Testis (tissue), 2 donors: ENCODE measurements at regions not wholly inside any gene's neighbourhood (a gene's known extent, or its start where the extent isn't known, plus 50 kb on each side); places are given as distances from the start of the nearest gene placed in this dataset.

Experiments
- DNase-seq: peaks from one replicate; pipeline ENCODE4 v3.0.0-alpha.2; 2019
- H3K27ac ChIP-seq, 2 donors: fragments of 200-600 bp; sonication (generic); one replicate each; pipeline ENCODE4 v1.5.1; 2019
- H3K27me3 ChIP-seq: fragments of 200-600 bp; sonication (generic); one replicate; pipeline ENCODE4 v1.5.1; 2019
- H3K36me3 ChIP-seq: fragments of 200-600 bp; sonication (generic); one replicate; pipeline ENCODE4 v1.5.1; 2017; ENCODE audit warnings: low read depth; ENCODE audit errors: missing control alignments
- H3K4me1 ChIP-seq: fragments of 200-600 bp; sonication (generic); one replicate; pipeline ENCODE4 v1.5.1; 2019
- H3K4me3 ChIP-seq, 2 donors: fragments of 200-600 bp; sonication (generic); one replicate each; pipeline ENCODE4 v1.5.1; 2017 to 2019
- H3K9me3 ChIP-seq: fragments of 200-600 bp; sonication (generic); one replicate; pipeline ENCODE4 v1.5.1; 2017
- POLR2A ChIP-seq: fragments of 450-650 bp; IDR thresholded peaks from one replicate; pipeline ENCODE4 v1.6.1; 2017; ENCODE audit warnings: antibody characterized with exemption, mild to moderate bottlenecking, moderate library complexity
- WGBS, 2 donors: methylation state at CpG; one replicate each; pipeline ENCODE4 v1.1.5; 2018; 5-methylcytosine and 5-hydroxymethylcytosine counted together
- intact Hi-C: fragments of 100-400 bp; cut with DNase I; formaldehyde crosslinking; loops from one replicate; pipeline ENCODE4 v1.15.1; 2023; ENCODE audit warnings: low total_unique reads
- TF ChIP-seq, protein P1 (sequence below), 3 experiments: fragments of 450-650 bp in 2 of 3; fragments of 200-600 bp in 1 of 3; sonication (generic) in 1 of 3; IDR thresholded peaks; one replicate each; pipeline ENCODE4 v1.5.1; 2016 to 2019; ENCODE audit warnings: antibody characterized with exemption in 3 of 3, mild to moderate bottlenecking in 2 of 3, moderate library complexity in 1 of 3

DNA sequence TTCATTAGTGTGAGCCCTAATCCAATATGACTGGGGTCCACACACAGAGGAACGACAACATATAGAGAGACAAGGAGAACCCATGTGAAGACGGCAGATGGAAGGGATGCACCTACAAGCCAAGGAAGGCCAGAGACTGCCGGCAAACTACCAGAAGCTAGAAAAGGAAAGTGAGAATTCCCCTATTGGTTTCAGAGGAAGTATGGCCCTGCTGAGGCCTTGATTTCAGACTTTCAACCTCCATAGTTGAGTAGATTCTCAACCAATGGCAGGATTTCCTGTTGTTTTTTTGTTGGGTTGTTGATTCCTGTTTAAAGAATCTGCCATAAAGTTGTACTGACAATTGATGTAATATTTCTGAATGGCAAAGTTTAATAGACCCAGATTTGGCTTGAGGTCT is 241.5 kb downstream of the SATB2 start:
- no peak overlapping the region for H3K27ac ChIP-seq
- no peak for TF ChIP-seq POLR2A
- TF ChIP-seq, protein P1, sequence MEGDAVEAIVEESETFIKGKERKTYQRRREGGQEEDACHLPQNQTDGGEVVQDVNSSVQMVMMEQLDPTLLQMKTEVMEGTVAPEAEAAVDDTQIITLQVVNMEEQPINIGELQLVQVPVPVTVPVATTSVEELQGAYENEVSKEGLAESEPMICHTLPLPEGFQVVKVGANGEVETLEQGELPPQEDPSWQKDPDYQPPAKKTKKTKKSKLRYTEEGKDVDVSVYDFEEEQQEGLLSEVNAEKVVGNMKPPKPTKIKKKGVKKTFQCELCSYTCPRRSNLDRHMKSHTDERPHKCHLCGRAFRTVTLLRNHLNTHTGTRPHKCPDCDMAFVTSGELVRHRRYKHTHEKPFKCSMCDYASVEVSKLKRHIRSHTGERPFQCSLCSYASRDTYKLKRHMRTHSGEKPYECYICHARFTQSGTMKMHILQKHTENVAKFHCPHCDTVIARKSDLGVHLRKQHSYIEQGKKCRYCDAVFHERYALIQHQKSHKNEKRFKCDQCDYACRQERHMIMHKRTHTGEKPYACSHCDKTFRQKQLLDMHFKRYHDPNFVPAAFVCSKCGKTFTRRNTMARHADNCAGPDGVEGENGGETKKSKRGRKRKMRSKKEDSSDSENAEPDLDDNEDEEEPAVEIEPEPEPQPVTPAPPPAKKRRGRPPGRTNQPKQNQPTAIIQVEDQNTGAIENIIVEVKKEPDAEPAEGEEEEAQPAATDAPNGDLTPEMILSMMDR (IDR thresholded peaks at IDR 0.05), result no peak
- no peaks in the 10 kb centered on the region for H3K36me3 ChIP-seq
- no peaks in the 10 kb centered on the region for H3K4me1 ChIP-seq
- intact Hi-C loops, result no loop called here
- H3K4me3 ChIP-seq, result no peak overlapping the region
- DNase-seq, result no peak
- no peaks in the 10 kb centered on the region for H3K9me3 ChIP-seq
- WGBS, 2 donors, result 89 to 94% methylated on average over 3 of the region's 3 CpGs
- H3K27me3 ChIP-seq, result no peaks in the 10 kb centered on the region

DNA sequence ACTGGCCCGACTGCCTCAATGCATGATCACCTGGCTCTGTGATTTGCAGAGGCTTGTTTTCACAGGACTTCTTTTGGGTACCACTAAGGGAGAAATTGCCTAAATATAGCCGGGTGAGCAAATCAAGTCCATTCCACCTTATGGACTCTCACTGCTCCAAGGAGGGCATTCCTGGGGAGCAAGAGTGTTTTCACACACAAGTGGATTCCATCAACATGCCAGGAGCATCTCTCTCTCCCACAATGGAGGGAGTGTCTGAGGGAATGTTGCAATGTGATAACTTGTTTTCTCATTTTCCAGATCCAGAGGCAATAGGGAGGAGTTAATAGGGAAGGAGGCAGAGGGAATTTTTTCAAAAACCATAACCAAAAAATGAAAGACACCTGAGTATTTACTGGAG is 250.7 kb downstream of the SATB2 start:
- WGBS, 2 donors, result 70 to 93% methylated on average over 2 of the region's 2 CpGs
- H3K4me1 ChIP-seq, result no peaks in the 10 kb centered on the region
- no peaks in the 10 kb centered on the region for H3K36me3 ChIP-seq
- H3K9me3 ChIP-seq, result no peaks in the 10 kb centered on the region
- TF ChIP-seq, protein P1 (IDR thresholded peaks at IDR 0.05), result no peak
- no peak for TF ChIP-seq POLR2A
- H3K4me3 ChIP-seq, result no peak overlapping the region
- no peak for DNase-seq
- intact Hi-C loops, result no loop called here
- no peaks in the 10 kb centered on the region for H3K27me3 ChIP-seq
- no peak overlapping the region for H3K27ac ChIP-seq

DNA sequence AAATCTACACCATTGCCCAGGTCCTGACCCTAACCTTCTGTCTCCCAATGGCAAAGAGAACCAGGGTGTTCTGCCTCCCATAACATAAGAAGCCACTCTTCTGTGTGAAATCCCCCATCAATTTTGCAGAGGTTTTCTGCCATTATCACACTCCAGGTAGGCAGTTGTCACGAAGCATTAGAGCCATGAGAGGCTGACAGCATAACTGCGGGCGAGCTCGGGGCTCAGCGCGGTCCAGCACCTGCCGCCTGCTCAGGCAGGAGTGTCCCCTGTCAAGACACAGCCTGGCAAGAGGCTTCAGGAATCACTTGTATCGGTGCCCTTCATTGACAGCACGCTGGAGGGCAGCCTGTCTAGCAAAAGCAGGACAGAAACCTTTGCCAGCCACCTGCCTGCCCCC is 251.2 kb downstream of the SATB2 start:
- no peak overlapping the region for H3K27ac ChIP-seq
- TF ChIP-seq, protein P1 (IDR thresholded peaks at IDR 0.05), result no peak
- no peak for TF ChIP-seq POLR2A

DNA sequence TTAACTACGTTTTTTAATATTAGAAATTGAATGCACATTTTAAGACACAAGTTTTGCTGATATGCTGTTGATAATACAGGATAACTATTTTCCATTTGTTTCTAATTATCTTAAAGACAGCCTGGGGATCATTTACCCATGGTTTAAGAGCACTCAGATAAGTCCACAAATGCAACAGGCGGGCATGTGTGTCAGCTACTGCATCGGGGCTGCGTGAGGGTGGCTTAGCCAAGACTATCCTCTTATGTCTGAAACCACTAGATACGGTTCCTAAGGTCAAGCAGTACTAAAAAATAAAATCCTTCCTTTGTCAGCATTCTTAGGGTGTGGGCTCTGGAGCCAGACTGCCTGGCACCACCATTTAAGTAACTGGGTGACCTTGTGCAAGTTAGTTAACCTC is 254.8 kb downstream of the SATB2 start:
- no peak overlapping the region for H3K4me3 ChIP-seq
- intact Hi-C loops, result no loop called here
- no peaks in the 10 kb centered on the region for H3K4me1 ChIP-seq
- H3K36me3 ChIP-seq, result no peaks in the 10 kb centered on the region
- WGBS, 2 donors, result 80 to 83% methylated on average over 5 of the region's 5 CpGs
- no peak for TF ChIP-seq POLR2A
- TF ChIP-seq, protein P1 (IDR thresholded peaks at IDR 0.05), result no peak
- H3K9me3 ChIP-seq, result no peaks in the 10 kb centered on the region
- no peak for DNase-seq
- H3K27me3 ChIP-seq, result no peaks in the 10 kb centered on the region
- H3K27ac ChIP-seq, result no peak overlapping the region

More for the DNA sequence above, 251.2 kb downstream of the SATB2 start:
- Histone ChIP-seq H3K4me1 (no peaks in the 10 kb centered on the region), H3K4me3 (no peak overlapping the region), H3K36me3 (no peaks in the 10 kb centered on the region), H3K27me3 (no peaks in the 10 kb centered on the region), H3K9me3 (no peaks in the 10 kb centered on the region)
- no peak for DNase-seq
- WGBS, 2 donors, result 88 to 92% methylated on average over 6 to 9 of the region's 9 CpGs
- intact Hi-C loops, result no loop called here

DNA sequence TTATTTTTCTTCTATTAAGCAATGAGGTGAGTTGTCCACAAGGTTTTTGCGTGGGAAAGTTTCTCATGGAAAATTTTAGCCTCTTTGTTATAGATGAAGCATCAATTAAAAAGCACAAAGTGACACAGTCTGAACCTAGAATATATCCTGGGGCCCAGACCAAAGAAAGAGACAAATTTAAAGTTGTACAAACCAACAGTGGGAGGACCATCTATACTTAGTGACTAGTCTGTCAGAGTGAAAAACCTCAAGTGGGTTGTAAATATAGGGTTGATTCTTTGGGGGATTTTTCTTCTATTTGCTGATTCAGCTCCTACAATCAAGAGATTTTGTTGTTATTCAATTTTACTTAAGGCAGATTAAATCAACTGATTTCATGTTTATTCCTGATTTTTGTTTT is 256.2 kb downstream of the SATB2 start:
- Histone ChIP-seq H3K4me1 (no peaks in the 10 kb centered on the region), H3K9me3 (no peaks in the 10 kb centered on the region), H3K4me3 (no peak overlapping the region), H3K27me3 (no peaks in the 10 kb centered on the region), H3K36me3 (no peaks in the 10 kb centered on the region), H3K27ac (no peak overlapping the region)
- intact Hi-C loops, result no loop called here
- no peak for DNase-seq
- TF ChIP-seq, protein P1 (IDR thresholded peaks at IDR 0.05), result no peak
- TF ChIP-seq POLR2A, result no peak
- WGBS, 2 donors, result 88 to 93% methylated on average over 1 of the region's 1 CpG
